Activated CD8-positive, alpha-beta T cell treated with anti-CD3 and anti-CD28 coated beads, Interleukin-2, amount 10 ng/mL, durations not matched to agents 7 days and 5 days (primary cell): ENCODE measurements at regions not wholly inside any gene's neighbourhood (a gene's known extent, or its start where the extent isn't known, plus 50 kb on each side); places are given as distances from the start of the nearest gene placed in this dataset.
A peak's percentile ranks its signal among the peaks of the same experiment; 100 is the strongest.
"Not testable (repeated sequence)": the region's sequence is repeated elsewhere in the genome, so short reads cannot be mapped to it uniquely, and the experiment has no call there.

Experiments
- ATAC-seq: fragments of 150-1000 bp; cut with Tn5 transposase; one replicate; pipeline ENCODE4 v1.10.0; 2021; ENCODE audit warnings: moderate library complexity
- CTCF ChIA-PET: fragments of 350-600 bp; sonication (Branson Sonifier 250); formaldehyde crosslinking; loops from one replicate; lab custom pipeline; 2021; ENCODE audit warnings: antibody characterized with exemption; lab: Charles Lee
- POLR2A ChIA-PET: fragments of 350-600 bp; sonication (Branson Sonifier 250); formaldehyde crosslinking; loops from one replicate; lab custom pipeline; 2021; ENCODE audit warnings: antibody characterized with exemption; lab: Charles Lee
- DNase-seq: peaks from one replicate; pipeline ENCODE4 v3.0.0-alpha.2; 2020
- H3K27ac Mint-ChIP-seq: one replicate; pipeline ENCODE4 v1.8.0; 2021; ENCODE audit warnings: mild to moderate bottlenecking, mixed read lengths
- H3K27me3 Mint-ChIP-seq: one replicate; pipeline ENCODE4 v1.8.0; 2021; ENCODE audit warnings: low read depth, mixed read lengths
- H3K36me3 Mint-ChIP-seq: one replicate; pipeline ENCODE4 v1.8.0; 2021; ENCODE audit warnings: low read depth, mixed read lengths
- H3K4me1 Mint-ChIP-seq: one replicate; pipeline ENCODE4 v1.8.0; 2021; ENCODE audit warnings: low read depth, mixed read lengths
- H3K4me3 Mint-ChIP-seq: one replicate; pipeline ENCODE4 v1.8.0; 2021; ENCODE audit warnings: mild to moderate bottlenecking, mixed read lengths
- H3K9me3 Mint-ChIP-seq: one replicate; pipeline ENCODE4 v1.8.0; 2022; ENCODE audit warnings: mixed read lengths; ENCODE audit not compliant: insufficient read depth

DNA sequence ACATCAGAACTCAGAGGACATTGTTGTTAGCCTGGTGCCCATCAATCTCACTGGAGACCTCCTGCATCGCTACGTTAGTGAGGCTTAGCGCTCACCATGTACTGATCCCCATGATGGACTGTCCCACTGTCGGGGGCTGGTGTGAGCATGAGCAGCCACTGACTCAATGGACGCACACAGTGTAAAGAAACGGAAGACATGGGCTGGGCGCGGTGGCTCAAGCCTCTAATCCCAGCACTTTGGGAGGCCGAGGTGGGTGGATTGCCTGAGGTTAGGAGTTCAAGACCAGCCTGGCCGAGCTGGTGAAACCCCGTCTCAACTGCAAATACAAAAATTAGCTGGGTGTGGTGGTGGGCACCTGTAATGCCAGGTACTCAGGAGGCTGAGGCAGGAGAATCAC, 112.9 kb downstream of the CRYBB2 start:
- Mint-ChIP-seq H3K4me3 (no peak overlapping the region), H3K36me3 (no peaks in the 10 kb centered on the region), H3K27ac (no peak overlapping the region), H3K4me1 (no peaks in the 10 kb centered on the region), H3K27me3 (no peaks in the 10 kb centered on the region), H3K9me3 (no peaks in the 10 kb centered on the region)
- ATAC-seq (no peak), DNase-seq (no peak)
- POLR2A ChIA-PET: no interaction called here
- CTCF ChIA-PET: no interaction called here

DNA sequence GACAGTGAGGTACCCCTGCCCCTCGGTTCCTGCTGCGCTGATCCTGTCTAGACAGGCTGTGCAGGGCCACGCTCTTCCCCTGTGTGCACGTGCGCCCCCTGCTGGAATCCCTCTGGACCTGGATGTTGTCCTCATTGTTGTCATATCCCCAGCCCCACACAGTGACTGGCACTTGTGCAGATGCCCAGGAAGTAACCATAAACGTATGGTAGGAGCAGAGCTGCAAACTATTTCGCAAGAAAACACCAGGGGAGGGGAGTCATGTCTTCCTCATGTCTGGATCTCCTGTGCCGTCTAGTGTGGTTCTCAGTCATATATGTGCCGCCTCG, 114.7 kb downstream of the CRYBB2 start:
- Mint-ChIP-seq H3K36me3 (no peaks in the 10 kb centered on the region), H3K9me3 (no peaks in the 10 kb centered on the region), H3K27me3 (no peaks in the 10 kb centered on the region), H3K4me3 (no peak overlapping the region), H3K27ac (no peak overlapping the region), H3K4me1 (no peaks in the 10 kb centered on the region)
- DNase-seq: peak; percentile 76
- ATAC-seq: peak; percentile 83
- CTCF ChIA-PET: interaction anchor here (0.6 to 1.1 kb wide), 6 partner anchors 68 to 257 kb away, joined by 3 to 9 read pairs (median 3); no protein-coding TSS in a partner anchor
- POLR2A ChIA-PET: no interaction called here

DNA sequence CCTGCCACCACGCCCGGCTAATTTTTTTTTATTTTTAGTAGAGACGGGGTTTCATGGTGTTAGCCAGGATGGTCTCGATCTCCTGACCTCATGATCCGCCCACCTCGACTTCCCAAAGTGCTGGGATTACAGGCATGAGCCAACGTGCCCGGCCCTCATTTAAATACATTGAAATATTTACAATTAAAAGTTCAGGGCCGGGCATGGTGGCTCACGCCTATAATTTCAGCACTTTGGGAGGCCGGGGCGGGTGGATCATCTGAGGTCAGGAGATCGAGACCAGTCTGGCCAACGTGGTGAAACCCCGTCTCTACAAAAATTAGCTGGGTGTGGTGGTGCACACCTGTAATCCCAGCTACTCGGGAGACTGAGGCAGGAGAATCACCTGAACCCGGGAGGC, 115.2 kb downstream of the CRYBB2 start:
- H3K4me1 Mint-ChIP-seq, H3K36me3 Mint-ChIP-seq, ATAC-seq, DNase-seq, POLR2A ChIA-PET, H3K27me3 Mint-ChIP-seq, H3K27ac Mint-ChIP-seq, H3K9me3 Mint-ChIP-seq, H3K4me3 Mint-ChIP-seq: not testable (repeated sequence)
- CTCF ChIA-PET: interaction anchor here (0.8 kb wide), 1 partner anchor 257 kb away, joined by 3 read pairs; no protein-coding TSS in a partner anchor

DNA sequence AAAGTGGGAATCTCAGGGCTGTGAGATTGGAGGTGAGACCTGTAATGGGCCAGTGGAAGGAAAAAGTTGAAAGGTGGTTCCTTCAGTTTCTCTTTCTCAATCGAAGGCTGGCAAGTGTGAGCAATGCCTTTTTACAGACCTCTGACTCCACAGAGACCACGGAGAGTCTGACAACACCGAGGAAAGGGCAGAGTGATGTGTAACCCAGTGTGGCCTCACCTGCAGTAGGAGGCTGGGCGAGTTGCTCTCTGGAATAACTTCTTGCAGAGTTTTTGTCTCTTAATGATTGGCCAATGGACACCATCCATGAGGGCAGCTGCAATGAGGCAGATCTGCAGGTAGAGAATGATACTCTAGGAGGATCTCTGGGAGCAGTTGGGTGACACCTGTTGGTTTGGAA, 115.8 kb downstream of the CRYBB2 start:
- H3K36me3 Mint-ChIP-seq, H3K27me3 Mint-ChIP-seq, DNase-seq, ATAC-seq, H3K9me3 Mint-ChIP-seq, CTCF ChIA-PET, H3K4me1 Mint-ChIP-seq, H3K4me3 Mint-ChIP-seq, H3K27ac Mint-ChIP-seq, POLR2A ChIA-PET: not testable (repeated sequence)

DNA sequence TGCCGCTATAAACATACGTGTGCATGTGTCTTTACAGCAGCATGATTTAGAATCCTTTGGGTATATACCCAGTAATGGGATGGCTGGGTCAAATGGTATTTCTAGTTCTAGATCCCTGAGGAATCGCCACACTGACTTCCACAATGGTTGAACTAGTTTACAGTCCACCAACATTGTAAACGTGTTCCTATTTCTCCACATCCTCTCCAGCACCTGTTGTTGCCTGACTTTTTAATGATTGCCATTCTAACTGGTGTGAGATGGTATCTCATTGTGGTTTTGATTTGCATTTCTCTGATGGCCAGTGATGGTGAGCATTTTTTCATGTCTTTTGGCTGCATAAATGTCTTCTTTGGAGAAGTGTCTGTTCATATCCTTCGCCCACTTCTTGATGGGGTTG, 121.1 kb downstream of the CRYBB2 start:
- H3K27me3 Mint-ChIP-seq, H3K4me1 Mint-ChIP-seq, H3K27ac Mint-ChIP-seq, H3K9me3 Mint-ChIP-seq, CTCF ChIA-PET, H3K4me3 Mint-ChIP-seq, ATAC-seq, POLR2A ChIA-PET, H3K36me3 Mint-ChIP-seq, DNase-seq: not testable (repeated sequence)

DNA sequence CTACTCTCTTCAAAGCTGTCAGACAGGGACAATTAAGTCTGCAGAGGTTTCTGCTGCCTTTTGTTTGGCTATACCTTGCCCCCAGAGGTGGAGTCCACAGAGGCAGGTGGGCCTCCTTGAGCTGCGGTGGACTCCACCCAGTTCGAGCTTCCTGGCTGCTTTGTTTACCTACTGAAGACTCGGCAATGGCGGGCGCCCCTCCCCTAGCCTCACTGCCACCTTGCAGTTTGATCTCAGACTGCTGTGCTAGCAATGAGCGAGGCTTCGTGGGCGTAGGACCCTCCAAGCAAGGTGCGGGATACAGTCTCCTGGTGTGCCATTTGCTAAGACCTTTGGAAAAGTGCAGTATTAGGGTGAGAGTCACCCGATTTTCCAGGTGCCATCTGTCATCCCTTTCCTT, 124.9 kb downstream of the CRYBB2 start:
- H3K9me3 Mint-ChIP-seq, POLR2A ChIA-PET, H3K4me1 Mint-ChIP-seq, H3K27ac Mint-ChIP-seq, H3K27me3 Mint-ChIP-seq, H3K4me3 Mint-ChIP-seq, ATAC-seq, DNase-seq, CTCF ChIA-PET: not testable (repeated sequence)
- peaks cover 16% of the 10 kb centered on the region for H3K36me3 Mint-ChIP-seq

DNA sequence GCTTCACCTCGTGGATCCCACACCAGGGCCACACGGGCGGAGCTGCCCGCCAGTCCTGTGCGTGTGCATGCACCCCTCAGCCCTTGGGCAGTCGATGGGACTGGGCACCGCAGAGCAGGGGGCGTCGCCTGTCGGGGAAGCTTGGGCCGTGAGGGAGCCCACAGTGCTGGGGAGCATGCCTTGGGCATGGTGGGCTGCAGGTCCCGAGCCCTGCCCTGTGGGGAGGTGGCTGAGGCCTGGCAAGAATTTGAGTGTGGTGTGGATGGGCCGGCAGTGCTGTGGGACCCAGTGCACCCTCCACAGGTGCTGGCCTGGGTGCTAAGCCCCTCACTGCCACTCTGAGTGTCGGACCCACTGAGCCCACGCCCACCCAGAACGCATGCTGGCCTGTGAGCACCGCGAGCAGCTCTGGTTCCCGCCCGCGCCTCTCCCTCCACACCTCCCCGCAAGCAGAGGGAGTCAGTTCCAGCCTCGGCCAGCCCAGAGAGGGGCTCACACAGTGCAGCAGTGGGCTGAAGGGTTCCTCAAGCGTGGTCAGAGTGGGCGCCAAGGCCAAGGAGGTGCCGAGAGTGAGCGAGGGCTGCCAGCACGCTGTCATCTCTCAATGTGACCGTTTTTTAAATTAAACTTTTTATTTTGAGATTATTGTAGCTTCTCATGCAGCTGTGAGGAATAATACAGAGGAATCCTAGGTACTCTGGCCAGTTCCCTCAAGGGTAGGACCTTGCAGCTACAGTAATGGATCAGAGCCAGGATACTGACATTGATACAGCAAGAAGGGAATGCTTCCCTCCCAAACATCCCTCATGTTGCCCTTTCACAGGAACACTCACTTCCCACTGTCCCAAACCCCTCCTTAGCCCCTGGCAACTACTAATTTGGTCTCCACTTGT, 127.7 kb downstream of the CRYBB2 start:
- DNase-seq: no peak
- Mint-ChIP-seq H3K4me1 (no peaks in the 10 kb centered on the region), H3K9me3 (no peaks in the 10 kb centered on the region), H3K27me3 (peaks cover 1% of the 10 kb centered on the region), H3K36me3 (peaks cover 29% of the 10 kb centered on the region), H3K4me3 (no peak overlapping the region), H3K27ac (no peak overlapping the region)
- ChIA-PET POLR2A (no interaction called here), CTCF (no interaction called here)
- no peak for ATAC-seq

DNA sequence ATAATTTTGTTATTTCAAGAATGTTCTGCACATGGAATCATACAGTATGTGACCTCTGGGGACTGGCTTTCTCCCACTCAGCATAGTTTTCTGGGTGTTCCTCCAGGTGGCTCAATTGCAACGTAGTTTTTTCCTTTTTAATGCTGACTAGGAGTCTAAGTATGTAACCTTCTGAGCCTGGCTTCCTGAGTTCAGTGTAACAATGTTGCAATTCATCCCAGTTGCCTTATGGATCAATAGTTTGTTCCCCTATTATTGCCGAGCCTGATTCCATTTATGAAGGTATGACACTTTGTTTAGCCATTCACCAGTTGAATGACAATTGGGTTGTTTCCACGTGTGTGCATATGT, 128.3 kb downstream of the CRYBB2 start:
- no peaks in the 10 kb centered on the region for H3K27me3 Mint-ChIP-seq
- H3K4me3 Mint-ChIP-seq: no peak overlapping the region
- H3K36me3 Mint-ChIP-seq: peaks cover 32% of the 10 kb centered on the region
- H3K4me1 Mint-ChIP-seq: no peaks in the 10 kb centered on the region
- CTCF ChIA-PET: no interaction called here
- POLR2A ChIA-PET: no interaction called here
- no peaks in the 10 kb centered on the region for H3K9me3 Mint-ChIP-seq
- DNase-seq (no peak), ATAC-seq (no peak)
- no peak overlapping the region for H3K27ac Mint-ChIP-seq

DNA sequence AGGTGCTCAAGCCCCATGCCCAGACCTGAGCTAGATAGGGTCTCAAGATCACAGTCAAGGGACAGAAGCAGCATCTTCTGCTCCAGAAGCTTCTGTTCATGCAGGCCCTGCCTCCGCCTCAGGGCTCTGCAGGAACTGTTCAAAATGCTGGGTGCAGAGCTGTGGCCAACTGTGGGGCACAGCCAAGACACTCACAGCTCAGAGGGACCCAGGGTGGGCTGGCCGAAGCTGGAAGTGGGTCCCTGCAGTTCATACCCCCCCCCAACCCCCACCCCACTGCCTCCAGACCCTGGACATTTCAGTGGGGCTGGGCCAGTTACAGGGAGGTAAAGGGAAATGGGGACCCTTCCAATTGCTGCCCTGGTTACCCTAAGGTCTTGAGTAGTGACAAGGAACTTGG, 129.0 kb downstream of the CRYBB2 start:
- Mint-ChIP-seq H3K27ac (no peak overlapping the region), H3K4me3 (no peak overlapping the region), H3K36me3 (peaks cover 34% of the 10 kb centered on the region), H3K27me3 (no peaks in the 10 kb centered on the region), H3K9me3 (no peaks in the 10 kb centered on the region), H3K4me1 (no peaks in the 10 kb centered on the region)
- ChIA-PET CTCF (no interaction called here), POLR2A (interaction anchor here (0.5 kb wide), 1 partner anchor 103 kb away, joined by 4 read pairs; no protein-coding TSS in a partner anchor)
- no peak for DNase-seq
- ATAC-seq: no peak

DNA sequence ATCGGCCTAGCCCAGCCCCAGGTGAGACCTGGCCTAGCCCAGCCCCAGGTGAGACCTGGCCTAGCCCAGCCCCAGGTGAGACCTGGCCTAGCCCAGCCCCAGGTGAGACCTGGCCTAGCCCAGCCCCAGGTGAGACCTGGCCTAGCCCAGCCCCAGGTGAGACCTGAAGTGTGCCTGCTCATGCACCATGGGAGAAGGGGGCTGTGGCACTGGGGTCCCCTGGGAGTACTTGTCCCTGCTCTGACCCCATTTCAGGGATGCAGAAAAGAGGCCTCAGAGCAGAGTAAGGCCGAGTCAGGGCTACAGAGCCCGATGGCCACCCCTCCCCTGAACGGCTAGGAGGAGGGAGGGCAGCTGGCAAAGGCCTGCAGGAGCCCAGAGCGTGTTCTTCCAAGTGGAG, 129.6 kb downstream of the CRYBB2 start:
- H3K27ac Mint-ChIP-seq, H3K27me3 Mint-ChIP-seq, CTCF ChIA-PET: not testable (repeated sequence)

DNA sequence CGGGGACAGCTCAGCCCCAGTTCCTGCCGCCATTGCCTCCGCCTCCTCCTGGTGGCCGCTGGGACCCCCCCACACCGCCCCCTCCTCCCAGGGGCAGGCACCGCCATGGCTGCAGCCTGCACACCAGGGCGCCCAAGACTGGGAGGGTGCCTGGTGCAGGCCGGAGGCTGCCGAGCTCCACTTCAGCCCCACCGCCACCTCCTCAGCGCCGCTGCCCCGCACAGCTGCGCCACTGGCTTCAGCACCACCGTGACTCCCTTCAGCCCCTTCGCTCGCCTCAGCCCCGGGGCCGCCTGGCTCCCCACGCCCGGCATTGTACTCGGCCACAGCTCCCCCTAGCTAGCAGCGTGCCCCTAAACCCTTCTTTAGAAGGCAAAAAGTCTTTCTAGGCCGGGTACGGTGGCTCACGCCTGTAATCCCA, 131.1 kb downstream of the CRYBB2 start:
- no peak overlapping the region for H3K27ac Mint-ChIP-seq
- H3K4me3 Mint-ChIP-seq: no peak overlapping the region
- ChIA-PET POLR2A (no interaction called here), CTCF (no interaction called here)
- H3K9me3 Mint-ChIP-seq: no peaks in the 10 kb centered on the region
- H3K27me3 Mint-ChIP-seq: no peaks in the 10 kb centered on the region
- peaks cover 44% of the 10 kb centered on the region for H3K36me3 Mint-ChIP-seq
- DNase-seq (no peak), ATAC-seq (no peak)
- no peaks in the 10 kb centered on the region for H3K4me1 Mint-ChIP-seq

More for the DNA sequence above, 129.6 kb downstream of the CRYBB2 start:
- peaks cover 39% of the 10 kb centered on the region for H3K36me3 Mint-ChIP-seq
- H3K9me3 Mint-ChIP-seq, DNase-seq, H3K4me3 Mint-ChIP-seq, H3K4me1 Mint-ChIP-seq, ATAC-seq, POLR2A ChIA-PET: not testable (repeated sequence)

DNA sequence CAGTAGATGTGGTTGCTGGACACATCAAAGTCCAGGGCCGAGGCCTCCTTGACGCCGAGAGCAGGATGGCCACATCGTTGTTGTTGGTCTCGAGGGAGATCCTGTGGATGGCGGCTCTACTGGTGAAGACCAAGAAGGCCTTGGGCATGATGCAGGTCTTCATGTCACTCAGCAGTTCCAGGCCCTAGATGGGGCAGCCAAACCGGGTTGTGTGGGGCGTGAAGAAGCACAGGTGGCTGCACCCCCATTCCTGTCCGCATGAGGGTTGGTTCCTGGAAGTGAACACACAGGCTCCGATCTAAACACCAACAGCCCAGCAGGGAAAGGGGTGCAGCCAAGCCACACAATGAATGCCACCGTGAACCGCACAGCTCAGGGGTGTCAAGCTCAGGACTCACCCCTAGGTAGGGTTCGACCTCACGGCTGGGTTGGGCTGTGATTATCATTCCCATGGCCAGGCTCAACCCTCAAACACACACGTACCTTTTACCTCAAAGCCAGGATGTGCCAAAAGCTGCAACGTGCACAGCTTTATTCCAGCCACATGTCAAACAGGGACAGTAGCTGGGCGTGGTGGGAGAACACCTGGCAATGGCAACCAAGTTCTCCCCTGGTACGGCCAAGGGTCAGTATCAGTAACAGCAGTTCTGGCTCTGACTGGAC, 132.3 kb downstream of the CRYBB2 start:
- ATAC-seq: no peak
- Mint-ChIP-seq H3K36me3 (peaks cover 43% of the 10 kb centered on the region), H3K27ac (no peak overlapping the region), H3K27me3 (no peaks in the 10 kb centered on the region), H3K4me1 (no peaks in the 10 kb centered on the region), H3K9me3 (no peaks in the 10 kb centered on the region), H3K4me3 (no peak overlapping the region)
- CTCF ChIA-PET: no interaction called here
- DNase-seq: no peak
- POLR2A ChIA-PET: no interaction called here
